HepG2 (cell line): ENCODE measurements at regions not wholly inside any gene's neighbourhood (a gene's known extent, or its start where the extent isn't known, plus 50 kb on each side); places are given as distances from the start of the nearest gene placed in this dataset.

ENCODE experiments used
- ATF4 ChIP-seq, 2 experiments: fragments of 450-650 bp in 1 of 2; sonication (generic) in 1 of 2; formaldehyde crosslinking; IDR thresholded peaks; 2 replicates each; pipeline versions ENCODE4 v1.5.0 to v1.8.0; 2020 to 2022; ENCODE audit warnings: mild to moderate bottlenecking in 1 of 2, missing genetic modification reagents in 1 of 2
- CC2D1A ChIP-seq: sonication (generic); formaldehyde crosslinking; IDR thresholded peaks from 2 replicates; pipeline ENCODE4 v1.8.1; 2023; ENCODE audit warnings: mild to moderate bottlenecking, missing genetic modification reagents
- CTCF ChIP-seq: sonication (generic); formaldehyde crosslinking; IDR thresholded peaks from 2 replicates; pipeline ENCODE4 v1.5.0; 2020; ENCODE audit warnings: mild to moderate bottlenecking, missing genetic modification reagents, moderate library complexity
- DNMT1 ChIP-seq: sonication (generic); formaldehyde crosslinking; IDR thresholded peaks from 2 replicates; pipeline ENCODE4 v1.5.1; 2020; ENCODE audit warnings: mild to moderate bottlenecking, missing genetic modification reagents
- HDAC6 ChIP-seq: fragments of 200-600 bp; sonication (generic); IDR thresholded peaks from 2 replicates; pipeline ENCODE4 v1.7.0; 2017; ENCODE audit warnings: mild to moderate bottlenecking, antibody characterized with exemption, low read length, low read depth
- HNRNPH1 ChIP-seq: fragments of 200-400 bp; formaldehyde crosslinking; optimal IDR thresholded peaks from 2 replicates; pipeline ENCODE3; 2017; ENCODE audit warnings: mild to moderate bottlenecking, low read depth, low read length
- MYNN ChIP-seq: sonication (generic); formaldehyde crosslinking; IDR thresholded peaks from 2 replicates; pipeline ENCODE4 v1.4.0; 2020; ENCODE audit warnings: mild to moderate bottlenecking, low read depth, missing genetic modification reagents
- NFE2L2 ChIP-seq: fragments of 150-350 bp; IDR thresholded peaks from 2 replicates; pipeline ENCODE4 v1.6.1; 2014; ENCODE audit warnings: low read length
- ZNF260 ChIP-seq: sonication (generic); formaldehyde crosslinking; IDR thresholded peaks from 2 replicates; pipeline ENCODE4 v1.4.0; 2020; ENCODE audit warnings: missing genetic modification reagents, low read depth, mild to moderate bottlenecking, borderline replicate concordance
- ZNF318 ChIP-seq: sonication (generic); formaldehyde crosslinking; IDR thresholded peaks from 2 replicates; pipeline ENCODE4 v1.4.0; 2020; ENCODE audit warnings: mild to moderate bottlenecking, missing genetic modification reagents

- TF ChIP-seq NFE2L2 (no peak), MYNN (CRISPR knock-in tag) (no peak), CC2D1A (CRISPR knock-in tag) (no peak), ATF4 (CRISPR knock-in tag; IDR thresholded peaks at IDR 0.05) (no peak), CTCF (CRISPR knock-in tag) (no peak), HDAC6 (no peak), HNRNPH1 (no peak), ZNF260 (CRISPR knock-in tag) (no peak), DNMT1 (CRISPR knock-in tag) (no peak), ZNF318 (no peak)
Measured at GRCh38 chr2:180352620-180353019, 345.5 kb upstream of the CWC22 start.
